IMR-90 (cell line): ENCODE measurements at regions not wholly inside any gene's neighbourhood (a gene's known extent, or its start where the extent isn't known, plus 50 kb on each side); places are given as distances from the start of the nearest gene placed in this dataset.

ENCODE experiments used
- ATAC-seq: fragments of 200-7000 bp; cut with Tn5 transposase; 2 replicates; pipeline ENCODE4 v1.9.1; 2020; ENCODE audit warnings: low read depth, mild to moderate bottlenecking, moderate library complexity
- BruUV-seq: library from RNA; stranded (reverse); fragments of 400-500 nt; replicated peaks from 2 replicates; lab custom pipeline; 2021; lab: Mats Ljungman, UMichigan
- CTCF ChIA-PET: fragments of 300-600 bp; formaldehyde crosslinking; extraction: SDS; loops from one replicate; lab custom pipeline; 2021; ENCODE audit warnings: antibody characterized with exemption; lab: Yijun Ruan, JAX
- POLR2A ChIA-PET: fragments of 300-600 bp; sonication (Branson Sonifier 250); formaldehyde crosslinking; loops from one replicate; lab custom pipeline; 2022; ENCODE audit warnings: antibody characterized with exemption; ENCODE audit not compliant: unreplicated experiment; lab: Charles Lee
- DNase-seq: peaks from one replicate; pipeline ENCODE4 v3.0.0; 2013
- H2AFZ ChIP-seq: replicated peaks from 2 replicates; pipeline ENCODE3; 2013; ENCODE audit warnings: low read length, mild to moderate bottlenecking; ENCODE audit not compliant: poor library complexity
- H2AK5ac ChIP-seq: 2 replicates; pipeline ENCODE4 v1.6.1; 2013; ENCODE audit warnings: low read depth, low read length, inconsistent platforms
- H2AK9ac ChIP-seq: replicated peaks from 2 replicates; pipeline ENCODE3; 2013; ENCODE audit warnings: mild to moderate bottlenecking, low read depth, low read length, moderate library complexity; ENCODE audit not compliant: poor library complexity
- H2BK120ac ChIP-seq: 2 replicates; pipeline ENCODE4 v1.6.1; 2013; ENCODE audit warnings: low read depth, low read length, inconsistent platforms
- H2BK15ac ChIP-seq: 3 replicates; pipeline ENCODE4 v1.6.1; 2013; ENCODE audit warnings: low read depth, low read length, inconsistent platforms
- H2BK20ac ChIP-seq: 2 replicates; pipeline ENCODE4 v1.6.1; 2013; ENCODE audit warnings: low read depth, mild to moderate bottlenecking, inconsistent platforms, low read length, moderate library complexity
- H2BK5ac ChIP-seq: 2 replicates; pipeline ENCODE4 v1.6.1; 2013; ENCODE audit warnings: mild to moderate bottlenecking, low read depth, low read length, inconsistent platforms; ENCODE audit not compliant: poor library complexity, severe bottlenecking
- H3K14ac ChIP-seq: replicated peaks from 2 replicates; pipeline ENCODE4 v1.6.1; 2013; ENCODE audit warnings: low read depth, low read length, inconsistent platforms
- H3K18ac ChIP-seq: 2 replicates; pipeline ENCODE4 v1.6.1; 2013; ENCODE audit warnings: low read depth, low read length, control low read depth
- H3K23ac ChIP-seq: 2 replicates; pipeline ENCODE4 v1.6.1; 2013; ENCODE audit warnings: low read depth, low read length, inconsistent platforms
- H3K27ac ChIP-seq: 2 replicates; pipeline ENCODE4 v1.5.1; 2013; ENCODE audit warnings: mild to moderate bottlenecking, control low read depth, low read length; ENCODE audit not compliant: insufficient read depth
- H3K27me3 ChIP-seq: 2 replicates; pipeline ENCODE4 v1.6.1; 2013; ENCODE audit warnings: low read length; ENCODE audit not compliant: control insufficient read depth, insufficient read depth
- H3K36me3 ChIP-seq: 2 replicates; pipeline ENCODE4 v1.6.1; 2013; ENCODE audit warnings: low read length, mixed read lengths; ENCODE audit not compliant: control insufficient read depth, insufficient read depth
- H3K4ac ChIP-seq: 2 replicates; pipeline ENCODE4 v1.6.1; 2013; ENCODE audit warnings: low read depth, low read length, inconsistent platforms
- H3K4me1 ChIP-seq: 2 replicates; pipeline ENCODE4 v1.6.1; 2013; ENCODE audit warnings: low read length, mixed read lengths; ENCODE audit not compliant: control insufficient read depth, insufficient read depth
- H3K4me2 ChIP-seq: 2 replicates; pipeline ENCODE4 v1.6.1; 2013; ENCODE audit warnings: low read depth, mild to moderate bottlenecking, control low read depth, low read length, moderate library complexity
- H3K4me3 ChIP-seq: 2 replicates; pipeline ENCODE4 v1.5.1; 2013; ENCODE audit warnings: low read depth, mild to moderate bottlenecking, control low read depth, low read length, moderate library complexity; ENCODE audit not compliant: insufficient read depth
- H3K56ac ChIP-seq: 2 replicates; pipeline ENCODE4 v1.6.1; 2013; ENCODE audit warnings: low read length, inconsistent platforms; ENCODE audit not compliant: insufficient read depth; ENCODE audit errors: extremely low read depth
- H3K79me1 ChIP-seq, 2 experiments: 2 replicates each; pipeline ENCODE4 v1.6.1; 2013; ENCODE audit warnings: low read length in 2 of 2, inconsistent platforms in 1 of 2, low read depth in 1 of 2
- H3K9ac ChIP-seq: 2 replicates; pipeline ENCODE4 v1.6.1; 2013; ENCODE audit warnings: low read depth, low read length, control low read depth
- H3K9me1 ChIP-seq: 2 replicates; pipeline ENCODE4 v1.6.1; 2013; ENCODE audit warnings: low read length, inconsistent platforms; ENCODE audit not compliant: insufficient read depth
- H3K9me3 ChIP-seq: 2 replicates; pipeline ENCODE4 v1.6.1; 2013; ENCODE audit warnings: low read length; ENCODE audit not compliant: control insufficient read depth, insufficient read depth
- H4K20me1 ChIP-seq: 2 replicates; pipeline ENCODE4 v1.6.1; 2013; ENCODE audit warnings: low read length, inconsistent platforms; ENCODE audit not compliant: insufficient read depth
- H4K5ac ChIP-seq: 2 replicates; pipeline ENCODE4 v1.6.1; 2013; ENCODE audit warnings: mild to moderate bottlenecking, low read depth, low read length, control low read depth
- H4K8ac ChIP-seq, 2 experiments: 2 replicates each; pipeline ENCODE4 v1.6.1; 2013; ENCODE audit warnings: low read depth in 2 of 2, low read length in 2 of 2, control low read depth in 1 of 2, inconsistent platforms in 1 of 2
- H4K91ac ChIP-seq: 2 replicates; pipeline ENCODE4 v1.6.1; 2013; ENCODE audit warnings: low read depth, low read length, inconsistent platforms; ENCODE audit not compliant: insufficient read depth
- CHD1 ChIP-seq: IDR thresholded peaks from 2 replicates; pipeline ENCODE4 v1.6.1; 2012; ENCODE audit warnings: low read depth, low read length, improper control_type of control experiment
- FOS ChIP-seq: fragments of 150-350 bp; IDR thresholded peaks from 2 replicates; pipeline ENCODE4 v1.6.1; 2016; ENCODE audit warnings: low read depth, low read length
- POLR2A ChIP-seq: IDR thresholded peaks from 2 replicates; pipeline ENCODE4 v1.6.1; 2012; ENCODE audit warnings: mild to moderate bottlenecking, low read depth, low read length
- RAD21 ChIP-seq: IDR thresholded peaks from 2 replicates; pipeline ENCODE4 v1.6.1; 2012; ENCODE audit warnings: low read length, improper control_type of control experiment
- WGBS, 2 experiments: methylation state at CpG; one replicate each; pipeline versions ENCODE4 v1.1.5 to v1.1.7; 2013; ENCODE audit warnings: missing lambda C conversion rate in 2 of 2; ENCODE audit not compliant: insufficient read length in 1 of 2; ENCODE audit errors: extremely low coverage in 2 of 2; 5-methylcytosine and 5-hydroxymethylcytosine counted together
- dilution Hi-C: fragments of 300-500 bp; cut with HindIII; formaldehyde crosslinking; loops from one replicate; pipeline ENCODE4 v1.14.3; 2018; ENCODE audit warnings: low sequenced_read_pairs; ENCODE audit not compliant: unreplicated experiment
- in situ Hi-C: fragments of 300-500 bp; cut with MboI; formaldehyde crosslinking; loops from 3 replicates; pipeline ENCODE4 v1.14.3; 2019; ENCODE audit warnings: low sequenced_read_pairs, inconsistent platforms, mixed read lengths
- intact Hi-C: fragments of 100-400 bp; cut with micrococcal nuclease; formaldehyde crosslinking; loops from 2 replicates; pipeline ENCODE4 v1.10.0; 2022
- TF ChIP-seq, protein P1 (sequence below): conservative IDR thresholded peaks from 2 replicates; pipeline ENCODE4 v1.5.1; 2012; ENCODE audit warnings: mild to moderate bottlenecking, low read depth, low read length, improper control_type of control experiment

DNA sequence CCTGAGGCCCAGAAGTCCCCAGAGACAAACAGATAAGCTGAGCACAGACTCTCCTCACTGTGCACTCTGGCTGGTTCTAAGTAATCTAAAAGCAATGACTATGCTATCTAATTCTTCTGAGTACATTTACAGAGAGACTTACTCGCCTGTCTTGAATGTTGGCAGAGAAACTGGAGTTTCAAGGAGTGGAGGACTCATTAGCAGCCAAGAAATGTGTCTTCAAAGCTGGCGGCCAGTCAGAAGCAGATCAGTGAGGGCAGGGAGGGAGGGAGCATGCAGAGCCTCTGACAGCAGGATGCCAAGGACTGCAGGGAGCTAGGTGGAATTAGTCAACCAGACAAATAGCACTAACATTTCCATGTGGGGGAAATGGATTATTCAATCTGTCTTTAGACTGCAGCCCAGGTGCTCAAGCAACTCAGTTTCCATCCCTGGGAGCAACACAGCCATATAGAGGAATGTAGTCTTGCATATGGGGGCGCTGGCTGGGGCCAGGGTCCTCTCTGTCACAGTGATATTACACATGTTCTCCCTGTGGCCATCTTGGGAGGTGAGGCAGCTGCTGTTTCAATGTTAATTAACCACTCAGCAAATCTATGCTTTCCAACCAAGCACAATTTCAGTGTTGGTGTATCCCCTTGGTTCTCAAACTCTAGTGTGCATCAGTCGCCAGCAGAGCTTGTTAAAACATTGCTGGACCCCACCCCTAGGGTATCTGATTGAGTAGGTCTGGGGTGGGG, 97.9 kb downstream of the CCNA1 start:
- Histone ChIP-seq H3K14ac (no peak overlapping the region), H3K27ac (no peak overlapping the region), H3K23ac (no peak overlapping the region), H4K5ac (no peak overlapping the region), H3K27me3 (no peaks in the 10 kb centered on the region), H2AK9ac (no peak overlapping the region), H3K18ac (no peak overlapping the region), H3K9me3 (no peaks in the 10 kb centered on the region), H3K56ac (no peak overlapping the region), H2BK20ac (no peak overlapping the region), H3K4me1 (no peaks in the 10 kb centered on the region), H3K79me1 (no peaks in the 10 kb centered on the region), H2AFZ (no peak overlapping the region), H3K9ac (no peak overlapping the region), H4K20me1 (no peaks in the 10 kb centered on the region), H4K91ac (no peak overlapping the region), H3K36me3 (no peaks in the 10 kb centered on the region), H2BK15ac (no peak overlapping the region), H4K8ac (no peak overlapping the region), H2BK120ac (no peak overlapping the region), H2AK5ac (no peak overlapping the region), H3K4me2 (no peak overlapping the region), H3K9me1 (no peaks in the 10 kb centered on the region), H3K4me3 (no peak overlapping the region), H2BK5ac (no peak overlapping the region), H3K4ac (no peak overlapping the region)
- WGBS, 2 experiments: no CpG with 5 or more reads among the region's 4 CpGs
- BruUV-seq: no TSS peak
- ATAC-seq: no peak
- in situ Hi-C loops (no loop called here), dilution Hi-C loops (no loop called here), intact Hi-C loops (no loop called here)
- POLR2A ChIA-PET: no interaction called here
- no peak for DNase-seq
- no peak for TF ChIP-seq FOS
- no peak for TF ChIP-seq CHD1
- TF ChIP-seq, protein P1, sequence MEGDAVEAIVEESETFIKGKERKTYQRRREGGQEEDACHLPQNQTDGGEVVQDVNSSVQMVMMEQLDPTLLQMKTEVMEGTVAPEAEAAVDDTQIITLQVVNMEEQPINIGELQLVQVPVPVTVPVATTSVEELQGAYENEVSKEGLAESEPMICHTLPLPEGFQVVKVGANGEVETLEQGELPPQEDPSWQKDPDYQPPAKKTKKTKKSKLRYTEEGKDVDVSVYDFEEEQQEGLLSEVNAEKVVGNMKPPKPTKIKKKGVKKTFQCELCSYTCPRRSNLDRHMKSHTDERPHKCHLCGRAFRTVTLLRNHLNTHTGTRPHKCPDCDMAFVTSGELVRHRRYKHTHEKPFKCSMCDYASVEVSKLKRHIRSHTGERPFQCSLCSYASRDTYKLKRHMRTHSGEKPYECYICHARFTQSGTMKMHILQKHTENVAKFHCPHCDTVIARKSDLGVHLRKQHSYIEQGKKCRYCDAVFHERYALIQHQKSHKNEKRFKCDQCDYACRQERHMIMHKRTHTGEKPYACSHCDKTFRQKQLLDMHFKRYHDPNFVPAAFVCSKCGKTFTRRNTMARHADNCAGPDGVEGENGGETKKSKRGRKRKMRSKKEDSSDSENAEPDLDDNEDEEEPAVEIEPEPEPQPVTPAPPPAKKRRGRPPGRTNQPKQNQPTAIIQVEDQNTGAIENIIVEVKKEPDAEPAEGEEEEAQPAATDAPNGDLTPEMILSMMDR: no peak
- TF ChIP-seq RAD21: no peak
- TF ChIP-seq POLR2A: no peak
- CTCF ChIA-PET: interaction anchor here (0.6 kb wide), 1 partner anchor 289 kb away, joined by 4 read pairs; the partner anchor contains the start of gene RFXAP
